ENCODE measurements at regions not wholly inside any gene's neighbourhood (a gene's known extent, or its start where the extent isn't known, plus 50 kb on each side); places are given as distances from the start of the nearest gene placed in this dataset.

DNA sequence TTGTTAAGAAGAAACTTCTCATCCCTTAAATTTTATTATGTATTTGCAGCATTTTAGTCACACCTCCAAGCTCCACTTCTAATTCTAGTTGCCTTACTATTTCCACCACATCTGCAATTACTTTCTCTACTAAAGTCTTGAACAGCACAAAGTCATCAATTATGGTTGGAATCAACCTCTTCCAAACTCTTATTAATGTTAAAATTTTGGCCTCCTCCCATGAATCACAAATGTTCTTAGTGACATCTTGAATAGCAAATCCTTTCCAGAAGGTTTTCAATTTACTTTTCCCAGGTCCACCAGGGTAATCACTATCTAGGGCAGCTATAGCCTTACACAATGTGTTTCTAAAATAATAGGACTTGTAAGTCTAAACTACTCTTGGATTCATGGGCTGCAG lies 126.3 kb upstream of the POM121L12 start:
- Histone ChIP-seq H3K4me3 (ENCODE audit: insufficient read depth in 1 of 2, low read depth in 1 of 2, low read length in 2 of 2) (no peak overlapping the region), H3K4me1 (ENCODE audit: control insufficient read depth, insufficient read depth, low read depth, low read length) (no peaks in the 10 kb centered on the region), H2AFZ (ENCODE audit: low read depth, low read length) (no peak overlapping the region), H3K23ac (ENCODE audit: low read length in 2 of 2) (no peak overlapping the region), H2AK5ac (ENCODE audit: low read length, severe bottlenecking) (no peak overlapping the region), H3K9me3 (ENCODE audit: control insufficient read depth, low read length) (peaks cover 12% of the 10 kb centered on the region), H3K36me3 (ENCODE audit: control insufficient read depth in 1 of 2, insufficient read depth in 2 of 2, low read depth in 1 of 2, low read length in 2 of 2) (no peaks in the 10 kb centered on the region), H3K4me2 (ENCODE audit: low read length, poor library complexity, severe bottlenecking) (no peak overlapping the region), H3K14ac (ENCODE audit: low read length in 2 of 2) (no peak overlapping the region), H3K27ac (ENCODE audit: low read length, poor library complexity, severe bottlenecking) (no peak overlapping the region), H2BK15ac (ENCODE audit: low read depth, poor library complexity, severe bottlenecking) (no peak overlapping the region), H4K8ac (ENCODE audit: low read length) (no peak overlapping the region), H3K4ac (ENCODE audit: low read depth in 1 of 2, low read length in 2 of 2) (no peak overlapping the region), H2BK5ac (ENCODE audit: low read depth, low read length, poor library complexity, severe bottlenecking) (no peak overlapping the region), H3K9ac (ENCODE audit: low read length) (no peak overlapping the region), H3K27me3 (ENCODE audit: control insufficient read depth in 1 of 2, insufficient read depth in 1 of 2, low read length in 2 of 2) (no peaks in the 10 kb centered on the region), H4K91ac (ENCODE audit: low read length) (no peak overlapping the region), H3K18ac (ENCODE audit: low read depth in 1 of 2, low read length in 2 of 2) (no peak overlapping the region), H3K79me1 (replicated peaks; ENCODE audit: low read length, poor library complexity, severe bottlenecking) (no peaks in the 10 kb centered on the region), H2BK12ac (ENCODE audit: low read length in 2 of 2) (no peak overlapping the region), H2BK120ac (ENCODE audit: low read depth, low read length) (no peak overlapping the region)
- DNase-seq: no peak

- WGBS: 80% methylated on average over 3 of the region's 5 CpGs
- H3K9ac ChIP-seq (ENCODE audit: low read length): no peak overlapping the region
- H3K4me1 ChIP-seq (ENCODE audit: control insufficient read depth, insufficient read depth, low read depth, low read length): no peaks in the 10 kb centered on the region
- no peak overlapping the region for H3K27ac ChIP-seq (ENCODE audit: low read length, poor library complexity, severe bottlenecking)
- H2BK15ac ChIP-seq (ENCODE audit: low read depth, poor library complexity, severe bottlenecking): no peak overlapping the region
- H2BK12ac ChIP-seq (ENCODE audit: low read length in 2 of 2): no peak overlapping the region
- no peak for DNase-seq
- H3K23ac ChIP-seq (ENCODE audit: low read length in 2 of 2): no peak overlapping the region
- no peak overlapping the region for H4K91ac ChIP-seq (ENCODE audit: low read length)
- no peak overlapping the region for H2AFZ ChIP-seq (ENCODE audit: low read depth, low read length)
- H2AK5ac ChIP-seq (ENCODE audit: low read length, severe bottlenecking): no peak overlapping the region
- H3K4me3 ChIP-seq (ENCODE audit: insufficient read depth in 1 of 2, low read depth in 1 of 2, low read length in 2 of 2): no peak overlapping the region
- no peak overlapping the region for H2BK5ac ChIP-seq (ENCODE audit: low read depth, low read length, poor library complexity, severe bottlenecking)
- H3K4me2 ChIP-seq (ENCODE audit: low read length, poor library complexity, severe bottlenecking): no peak overlapping the region
- no peaks in the 10 kb centered on the region for H3K9me3 ChIP-seq (ENCODE audit: control insufficient read depth, low read length)
- H3K79me1 ChIP-seq (replicated peaks; ENCODE audit: low read length, poor library complexity, severe bottlenecking): no peaks in the 10 kb centered on the region
- no peak overlapping the region for H3K14ac ChIP-seq (ENCODE audit: low read length in 2 of 2)
- H2BK120ac ChIP-seq (ENCODE audit: low read depth, low read length): no peak overlapping the region
- no peaks in the 10 kb centered on the region for H3K36me3 ChIP-seq (ENCODE audit: control insufficient read depth in 1 of 2, insufficient read depth in 2 of 2, low read depth in 1 of 2, low read length in 2 of 2)
- H3K4ac ChIP-seq (ENCODE audit: low read depth in 1 of 2, low read length in 2 of 2): no peak overlapping the region
- no peak overlapping the region for H4K8ac ChIP-seq (ENCODE audit: low read length)
- no peak overlapping the region for H3K18ac ChIP-seq (ENCODE audit: low read depth in 1 of 2, low read length in 2 of 2)
- H3K27me3 ChIP-seq (ENCODE audit: control insufficient read depth in 1 of 2, insufficient read depth in 1 of 2, low read length in 2 of 2): no peaks in the 10 kb centered on the region
Observed at GRCh38 chr7:52897713-52898112, 137.7 kb upstream of the POM121L12 start.

GRCh38 chr7:52897288-52897687 lies 138.1 kb upstream of the POM121L12 start:
- Histone ChIP-seq H3K27me3 (ENCODE audit: control insufficient read depth in 1 of 2, insufficient read depth in 1 of 2, low read length in 2 of 2) (no peaks in the 10 kb centered on the region), H3K23ac (ENCODE audit: low read length in 2 of 2) (no peak overlapping the region), H2BK15ac (ENCODE audit: low read depth, poor library complexity, severe bottlenecking) (no peak overlapping the region), H2BK5ac (ENCODE audit: low read depth, low read length, poor library complexity, severe bottlenecking) (no peak overlapping the region), H3K18ac (ENCODE audit: low read depth in 1 of 2, low read length in 2 of 2) (no peak overlapping the region), H3K9me3 (ENCODE audit: control insufficient read depth, low read length) (no peaks in the 10 kb centered on the region), H2BK120ac (ENCODE audit: low read depth, low read length) (no peak overlapping the region), H3K9ac (ENCODE audit: low read length) (no peak overlapping the region), H2AFZ (ENCODE audit: low read depth, low read length) (no peak overlapping the region), H3K14ac (ENCODE audit: low read length in 2 of 2) (no peak overlapping the region), H2AK5ac (ENCODE audit: low read length, severe bottlenecking) (no peak overlapping the region), H4K91ac (ENCODE audit: low read length) (no peak overlapping the region), H2BK12ac (ENCODE audit: low read length in 2 of 2) (no peak overlapping the region), H3K4ac (ENCODE audit: low read depth in 1 of 2, low read length in 2 of 2) (no peak overlapping the region), H3K79me1 (replicated peaks; ENCODE audit: low read length, poor library complexity, severe bottlenecking) (no peaks in the 10 kb centered on the region), H3K4me3 (ENCODE audit: insufficient read depth in 1 of 2, low read depth in 1 of 2, low read length in 2 of 2) (no peak overlapping the region), H4K8ac (ENCODE audit: low read length) (no peak overlapping the region), H3K4me2 (ENCODE audit: low read length, poor library complexity, severe bottlenecking) (no peak overlapping the region), H3K36me3 (ENCODE audit: control insufficient read depth in 1 of 2, insufficient read depth in 2 of 2, low read depth in 1 of 2, low read length in 2 of 2) (no peaks in the 10 kb centered on the region), H3K4me1 (ENCODE audit: control insufficient read depth, insufficient read depth, low read depth, low read length) (no peaks in the 10 kb centered on the region), H3K27ac (ENCODE audit: low read length, poor library complexity, severe bottlenecking) (no peak overlapping the region)
- WGBS: 82% methylated on average over 2 of the region's 5 CpGs
- no peak for DNase-seq

GRCh38 chr7:52877240-52877639 lies 158.2 kb upstream of the POM121L12 start:
- no peak overlapping the region for H4K91ac ChIP-seq (ENCODE audit: low read length)
- H3K4me3 ChIP-seq (ENCODE audit: insufficient read depth in 1 of 2, low read depth in 1 of 2, low read length in 2 of 2): no peak overlapping the region
- no peaks in the 10 kb centered on the region for H3K4me1 ChIP-seq (ENCODE audit: control insufficient read depth, insufficient read depth, low read depth, low read length)
- DNase-seq: no peak
- no peak overlapping the region for H2BK12ac ChIP-seq (ENCODE audit: low read length in 2 of 2)
- H3K27me3 ChIP-seq (ENCODE audit: control insufficient read depth in 1 of 2, insufficient read depth in 1 of 2, low read length in 2 of 2): no peaks in the 10 kb centered on the region
- no peaks in the 10 kb centered on the region for H3K79me1 ChIP-seq (replicated peaks; ENCODE audit: low read length, poor library complexity, severe bottlenecking)
- H3K4me2 ChIP-seq (ENCODE audit: low read length, poor library complexity, severe bottlenecking): no peak overlapping the region
- peaks cover 17% of the 10 kb centered on the region for H3K9me3 ChIP-seq (ENCODE audit: control insufficient read depth, low read length)
- H2BK15ac ChIP-seq (ENCODE audit: low read depth, poor library complexity, severe bottlenecking): no peak overlapping the region
- no peak overlapping the region for H2AK5ac ChIP-seq (ENCODE audit: low read length, severe bottlenecking)
- no peak overlapping the region for H3K23ac ChIP-seq (ENCODE audit: low read length in 2 of 2)
- H3K14ac ChIP-seq (ENCODE audit: low read length in 2 of 2): no peak overlapping the region
- H3K4ac ChIP-seq (ENCODE audit: low read depth in 1 of 2, low read length in 2 of 2): no peak overlapping the region
- no peak overlapping the region for H2BK5ac ChIP-seq (ENCODE audit: low read depth, low read length, poor library complexity, severe bottlenecking)
- H2AFZ ChIP-seq (ENCODE audit: low read depth, low read length): no peak overlapping the region
- no peak overlapping the region for H2BK120ac ChIP-seq (ENCODE audit: low read depth, low read length)
- no peak overlapping the region for H4K8ac ChIP-seq (ENCODE audit: low read length)
- WGBS: 61% methylated on average over 2 of the region's 2 CpGs
- no peak overlapping the region for H3K18ac ChIP-seq (ENCODE audit: low read depth in 1 of 2, low read length in 2 of 2)
- H3K36me3 ChIP-seq (ENCODE audit: control insufficient read depth in 1 of 2, insufficient read depth in 2 of 2, low read depth in 1 of 2, low read length in 2 of 2): no peaks in the 10 kb centered on the region
- no peak overlapping the region for H3K27ac ChIP-seq (ENCODE audit: low read length, poor library complexity, severe bottlenecking)
- no peak overlapping the region for H3K9ac ChIP-seq (ENCODE audit: low read length)

All from mesenchymal stem cell (in vitro differentiated cells and primary cell).